ENCODE measurements at regions not wholly inside any gene's neighbourhood (a gene's known extent, or its start where the extent isn't known, plus 50 kb on each side); places are given as distances from the start of the nearest gene placed in this dataset.

DNA sequence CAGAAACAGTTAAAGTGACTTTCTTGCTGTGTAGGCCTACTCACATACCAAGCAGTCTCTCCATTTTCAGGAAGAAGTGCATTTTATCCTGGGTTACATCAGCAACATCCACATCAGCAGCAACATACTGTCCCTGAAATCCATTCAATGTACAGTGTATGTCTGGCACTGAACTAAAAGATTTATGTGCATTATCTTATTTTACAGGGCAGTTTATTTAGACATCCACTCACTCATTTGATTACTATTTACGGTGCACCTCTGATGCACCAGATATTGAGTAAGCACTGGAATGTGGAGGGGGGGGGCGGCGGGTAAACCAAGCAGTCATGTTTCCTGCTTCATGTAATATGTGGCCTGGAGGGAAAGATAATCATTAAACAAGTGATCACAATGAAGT is 1128.2 kb downstream of the BCL11A start (continued):
- TF ChIP-seq, protein P1, sequence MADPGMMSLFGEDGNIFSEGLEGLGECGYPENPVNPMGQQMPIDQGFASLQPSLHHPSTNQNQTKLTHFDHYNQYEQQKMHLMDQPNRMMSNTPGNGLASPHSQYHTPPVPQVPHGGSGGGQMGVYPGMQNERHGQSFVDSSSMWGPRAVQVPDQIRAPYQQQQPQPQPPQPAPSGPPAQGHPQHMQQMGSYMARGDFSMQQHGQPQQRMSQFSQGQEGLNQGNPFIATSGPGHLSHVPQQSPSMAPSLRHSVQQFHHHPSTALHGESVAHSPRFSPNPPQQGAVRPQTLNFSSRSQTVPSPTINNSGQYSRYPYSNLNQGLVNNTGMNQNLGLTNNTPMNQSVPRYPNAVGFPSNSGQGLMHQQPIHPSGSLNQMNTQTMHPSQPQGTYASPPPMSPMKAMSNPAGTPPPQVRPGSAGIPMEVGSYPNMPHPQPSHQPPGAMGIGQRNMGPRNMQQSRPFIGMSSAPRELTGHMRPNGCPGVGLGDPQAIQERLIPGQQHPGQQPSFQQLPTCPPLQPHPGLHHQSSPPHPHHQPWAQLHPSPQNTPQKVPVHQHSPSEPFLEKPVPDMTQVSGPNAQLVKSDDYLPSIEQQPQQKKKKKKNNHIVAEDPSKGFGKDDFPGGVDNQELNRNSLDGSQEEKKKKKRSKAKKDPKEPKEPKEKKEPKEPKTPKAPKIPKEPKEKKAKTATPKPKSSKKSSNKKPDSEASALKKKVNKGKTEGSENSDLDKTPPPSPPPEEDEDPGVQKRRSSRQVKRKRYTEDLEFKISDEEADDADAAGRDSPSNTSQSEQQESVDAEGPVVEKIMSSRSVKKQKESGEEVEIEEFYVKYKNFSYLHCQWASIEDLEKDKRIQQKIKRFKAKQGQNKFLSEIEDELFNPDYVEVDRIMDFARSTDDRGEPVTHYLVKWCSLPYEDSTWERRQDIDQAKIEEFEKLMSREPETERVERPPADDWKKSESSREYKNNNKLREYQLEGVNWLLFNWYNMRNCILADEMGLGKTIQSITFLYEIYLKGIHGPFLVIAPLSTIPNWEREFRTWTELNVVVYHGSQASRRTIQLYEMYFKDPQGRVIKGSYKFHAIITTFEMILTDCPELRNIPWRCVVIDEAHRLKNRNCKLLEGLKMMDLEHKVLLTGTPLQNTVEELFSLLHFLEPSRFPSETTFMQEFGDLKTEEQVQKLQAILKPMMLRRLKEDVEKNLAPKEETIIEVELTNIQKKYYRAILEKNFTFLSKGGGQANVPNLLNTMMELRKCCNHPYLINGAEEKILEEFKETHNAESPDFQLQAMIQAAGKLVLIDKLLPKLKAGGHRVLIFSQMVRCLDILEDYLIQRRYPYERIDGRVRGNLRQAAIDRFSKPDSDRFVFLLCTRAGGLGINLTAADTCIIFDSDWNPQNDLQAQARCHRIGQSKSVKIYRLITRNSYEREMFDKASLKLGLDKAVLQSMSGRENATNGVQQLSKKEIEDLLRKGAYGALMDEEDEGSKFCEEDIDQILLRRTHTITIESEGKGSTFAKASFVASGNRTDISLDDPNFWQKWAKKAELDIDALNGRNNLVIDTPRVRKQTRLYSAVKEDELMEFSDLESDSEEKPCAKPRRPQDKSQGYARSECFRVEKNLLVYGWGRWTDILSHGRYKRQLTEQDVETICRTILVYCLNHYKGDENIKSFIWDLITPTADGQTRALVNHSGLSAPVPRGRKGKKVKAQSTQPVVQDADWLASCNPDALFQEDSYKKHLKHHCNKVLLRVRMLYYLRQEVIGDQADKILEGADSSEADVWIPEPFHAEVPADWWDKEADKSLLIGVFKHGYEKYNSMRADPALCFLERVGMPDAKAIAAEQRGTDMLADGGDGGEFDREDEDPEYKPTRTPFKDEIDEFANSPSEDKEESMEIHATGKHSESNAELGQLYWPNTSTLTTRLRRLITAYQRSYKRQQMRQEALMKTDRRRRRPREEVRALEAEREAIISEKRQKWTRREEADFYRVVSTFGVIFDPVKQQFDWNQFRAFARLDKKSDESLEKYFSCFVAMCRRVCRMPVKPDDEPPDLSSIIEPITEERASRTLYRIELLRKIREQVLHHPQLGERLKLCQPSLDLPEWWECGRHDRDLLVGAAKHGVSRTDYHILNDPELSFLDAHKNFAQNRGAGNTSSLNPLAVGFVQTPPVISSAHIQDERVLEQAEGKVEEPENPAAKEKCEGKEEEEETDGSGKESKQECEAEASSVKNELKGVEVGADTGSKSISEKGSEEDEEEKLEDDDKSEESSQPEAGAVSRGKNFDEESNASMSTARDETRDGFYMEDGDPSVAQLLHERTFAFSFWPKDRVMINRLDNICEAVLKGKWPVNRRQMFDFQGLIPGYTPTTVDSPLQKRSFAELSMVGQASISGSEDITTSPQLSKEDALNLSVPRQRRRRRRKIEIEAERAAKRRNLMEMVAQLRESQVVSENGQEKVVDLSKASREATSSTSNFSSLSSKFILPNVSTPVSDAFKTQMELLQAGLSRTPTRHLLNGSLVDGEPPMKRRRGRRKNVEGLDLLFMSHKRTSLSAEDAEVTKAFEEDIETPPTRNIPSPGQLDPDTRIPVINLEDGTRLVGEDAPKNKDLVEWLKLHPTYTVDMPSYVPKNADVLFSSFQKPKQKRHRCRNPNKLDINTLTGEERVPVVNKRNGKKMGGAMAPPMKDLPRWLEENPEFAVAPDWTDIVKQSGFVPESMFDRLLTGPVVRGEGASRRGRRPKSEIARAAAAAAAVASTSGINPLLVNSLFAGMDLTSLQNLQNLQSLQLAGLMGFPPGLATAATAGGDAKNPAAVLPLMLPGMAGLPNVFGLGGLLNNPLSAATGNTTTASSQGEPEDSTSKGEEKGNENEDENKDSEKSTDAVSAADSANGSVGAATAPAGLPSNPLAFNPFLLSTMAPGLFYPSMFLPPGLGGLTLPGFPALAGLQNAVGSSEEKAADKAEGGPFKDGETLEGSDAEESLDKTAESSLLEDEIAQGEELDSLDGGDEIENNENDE (IDR thresholded peaks at IDR 0.05; ENCODE audit: insufficient replicate concordance, low read length) = no peak
- TF ChIP-seq BCL11A (IDR thresholded peaks at IDR 0.05; ENCODE audit: low read depth in 2 of 2, low read length in 2 of 2) (no peak), NANOG (IDR thresholded peaks at IDR 0.05; ENCODE audit: insufficient read depth, low read depth, low read length, poor library complexity, severe bottlenecking) (no peak), EZH2 (IDR thresholded peaks at IDR 0.05; ENCODE audit: low read depth, low read length, severe bottlenecking) (no peak), BRCA1 (IDR thresholded peaks at IDR 0.05; ENCODE audit: low read depth, low read length) (no peak), SIRT6 (IDR thresholded peaks at IDR 0.05; ENCODE audit: low read length) (no peak), NRF1 (IDR thresholded peaks at IDR 0.05; ENCODE audit: low read depth, low read length) (no peak), ASH2L (IDR thresholded peaks at IDR 0.05; ENCODE audit: low read length) (no peak), TBP (IDR thresholded peaks at IDR 0.05; ENCODE audit: low read depth, low read length) (no peak), SRF (IDR thresholded peaks at IDR 0.05; ENCODE audit: low read depth, low read length) (no peak)
